Ovary (tissue), 7 donors: ENCODE measurements at regions not wholly inside any gene's neighbourhood (a gene's known extent, or its start where the extent isn't known, plus 50 kb on each side); places are given as distances from the start of the nearest gene placed in this dataset.

ENCODE experiments used
- DNase-seq, 5 donors: peaks; one replicate each; pipeline ENCODE4 v3.0.0-alpha.2; 2019 to 2020
- H3K27ac ChIP-seq, 2 donors: fragments of 200-600 bp; one replicate each; pipeline versions ENCODE4 v1.5.1 to v1.8.0; 2019 to 2022
- H3K27me3 ChIP-seq: fragments of 200-600 bp; one replicate; pipeline ENCODE4 v1.8.0; 2022
- H3K36me3 ChIP-seq: fragments of 200-600 bp; sonication (generic); one replicate; pipeline ENCODE4 v1.5.1; 2019
- H3K4me1 ChIP-seq: one replicate; pipeline ENCODE4 v1.8.1; 2013; ENCODE audit warnings: mild to moderate bottlenecking, moderate library complexity; ENCODE audit not compliant: insufficient read depth
- H3K4me3 ChIP-seq: fragments of 200-600 bp; sonication (generic); one replicate; pipeline ENCODE4 v1.5.1; 2017
- H3K9me3 ChIP-seq, 2 donors: fragments of 200-600 bp in 1 of 2; sonication (generic) in 1 of 2; one replicate each; pipeline versions ENCODE4 v1.5.1 to v1.8.1; 2013 to 2019; ENCODE audit warnings: mild to moderate bottlenecking in 1 of 2, moderate library complexity in 1 of 2
- EP300 ChIP-seq: sonication (generic); formaldehyde crosslinking; IDR thresholded peaks from one replicate; pipeline ENCODE4 v1.6.1; 2017; ENCODE audit warnings: antibody characterized with exemption
- POLR2A ChIP-seq: fragments of 450-650 bp; IDR thresholded peaks from one replicate; pipeline ENCODE4 v1.6.1; 2017; ENCODE audit warnings: antibody characterized with exemption, mild to moderate bottlenecking, moderate library complexity
- WGBS, 3 donors: extraction: QIAGEN DNeasy Blood & Tissue Kit in 1 of 3; methylation state at CpG; one replicate each; pipeline versions ENCODE4 v1.1.5 to v1.1.7; 2013 to 2017; 5-methylcytosine and 5-hydroxymethylcytosine counted together
- intact Hi-C, 4 donors: fragments of 100-400 bp; cut with DNase I; formaldehyde crosslinking; loops; one replicate each; pipeline versions ENCODE4 v1.11.0 to v1.15.1; 2022 to 2023
- TF ChIP-seq, protein P1 (sequence below), 3 donors: fragments of 450-650 bp in 2 of 3; fragments of 200-600 bp in 1 of 3; IDR thresholded peaks; one replicate each; pipeline versions ENCODE4 v1.5.1 to v1.8.0; 2016 to 2022; ENCODE audit warnings: antibody characterized with exemption in 3 of 3, mild to moderate bottlenecking in 1 of 3
- donor health status: DM: no; HTN: no; CAD: no; lungs with moderate emphysema.
- donor health status: DM: no; HTN: no; CAD: no.
- donor health status: Bipolar disorder and iron deficiency.
- donor health status: DM: no; HTN: no; CAD: no.
- donor health status: DM: yes; HTN: yes; CAD: no.

DNA sequence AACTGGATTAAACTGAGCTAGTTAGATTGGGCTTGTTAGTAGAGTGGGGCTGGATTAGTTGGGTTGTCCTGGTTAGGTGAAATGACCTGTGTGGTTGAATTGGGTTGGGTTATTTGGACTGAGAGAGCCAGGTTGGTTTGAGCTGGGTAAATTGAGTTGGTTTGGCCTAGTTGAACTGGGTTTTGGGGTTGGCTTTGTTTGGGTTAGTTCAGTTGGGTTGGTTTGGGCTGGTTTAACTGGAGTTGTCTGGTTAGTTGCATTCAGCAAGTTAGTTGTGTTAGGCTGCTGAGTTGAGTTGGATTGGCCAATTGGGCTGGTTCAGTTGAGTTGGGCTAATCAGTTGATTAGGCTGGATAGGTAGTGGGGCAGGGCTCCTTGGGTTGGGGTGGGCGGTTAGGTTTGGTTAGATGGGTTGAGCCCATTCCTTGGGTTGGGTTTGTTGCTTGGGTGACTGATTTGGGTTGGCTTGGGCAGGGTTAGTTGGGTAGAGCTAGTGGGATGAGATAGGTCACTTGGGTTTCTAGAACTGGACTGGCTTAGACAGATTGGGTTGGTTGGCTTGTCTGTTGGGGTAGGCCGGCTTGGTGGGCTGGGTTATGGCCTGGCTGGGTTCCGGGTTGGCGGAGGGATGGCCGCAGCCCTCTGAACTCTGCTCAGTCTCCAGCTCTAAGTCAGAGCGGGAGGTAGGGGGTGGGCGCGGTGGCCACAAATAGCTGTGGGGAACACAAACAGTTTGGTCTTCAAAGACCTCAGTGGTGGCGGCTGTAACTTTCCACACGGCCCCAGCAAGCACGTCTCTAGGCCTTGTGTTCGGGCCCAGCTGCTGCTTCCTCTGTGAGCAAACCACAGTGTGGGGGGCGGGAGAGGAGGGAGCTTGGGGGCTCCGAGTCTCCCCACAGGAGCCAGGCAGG lies 67.2 kb upstream of the RUNX3 start:
- Histone ChIP-seq H3K27ac (no peak overlapping the region), H3K27me3 (no peaks in the 10 kb centered on the region), H3K36me3 (no peaks in the 10 kb centered on the region), H3K4me1 (no peaks in the 10 kb centered on the region), H3K4me3 (no peak overlapping the region), H3K9me3 (no peaks in the 10 kb centered on the region)
- no peak for TF ChIP-seq POLR2A
- TF ChIP-seq, protein P1, sequence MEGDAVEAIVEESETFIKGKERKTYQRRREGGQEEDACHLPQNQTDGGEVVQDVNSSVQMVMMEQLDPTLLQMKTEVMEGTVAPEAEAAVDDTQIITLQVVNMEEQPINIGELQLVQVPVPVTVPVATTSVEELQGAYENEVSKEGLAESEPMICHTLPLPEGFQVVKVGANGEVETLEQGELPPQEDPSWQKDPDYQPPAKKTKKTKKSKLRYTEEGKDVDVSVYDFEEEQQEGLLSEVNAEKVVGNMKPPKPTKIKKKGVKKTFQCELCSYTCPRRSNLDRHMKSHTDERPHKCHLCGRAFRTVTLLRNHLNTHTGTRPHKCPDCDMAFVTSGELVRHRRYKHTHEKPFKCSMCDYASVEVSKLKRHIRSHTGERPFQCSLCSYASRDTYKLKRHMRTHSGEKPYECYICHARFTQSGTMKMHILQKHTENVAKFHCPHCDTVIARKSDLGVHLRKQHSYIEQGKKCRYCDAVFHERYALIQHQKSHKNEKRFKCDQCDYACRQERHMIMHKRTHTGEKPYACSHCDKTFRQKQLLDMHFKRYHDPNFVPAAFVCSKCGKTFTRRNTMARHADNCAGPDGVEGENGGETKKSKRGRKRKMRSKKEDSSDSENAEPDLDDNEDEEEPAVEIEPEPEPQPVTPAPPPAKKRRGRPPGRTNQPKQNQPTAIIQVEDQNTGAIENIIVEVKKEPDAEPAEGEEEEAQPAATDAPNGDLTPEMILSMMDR (IDR thresholded peaks at IDR 0.05): no peak
- no peak for TF ChIP-seq EP300
- intact Hi-C loops: no loop called here
- no peak for DNase-seq
- WGBS, 3 donors: 85 to 88% (median 85%) methylated on average over 14 of the region's 14 CpGs

DNA sequence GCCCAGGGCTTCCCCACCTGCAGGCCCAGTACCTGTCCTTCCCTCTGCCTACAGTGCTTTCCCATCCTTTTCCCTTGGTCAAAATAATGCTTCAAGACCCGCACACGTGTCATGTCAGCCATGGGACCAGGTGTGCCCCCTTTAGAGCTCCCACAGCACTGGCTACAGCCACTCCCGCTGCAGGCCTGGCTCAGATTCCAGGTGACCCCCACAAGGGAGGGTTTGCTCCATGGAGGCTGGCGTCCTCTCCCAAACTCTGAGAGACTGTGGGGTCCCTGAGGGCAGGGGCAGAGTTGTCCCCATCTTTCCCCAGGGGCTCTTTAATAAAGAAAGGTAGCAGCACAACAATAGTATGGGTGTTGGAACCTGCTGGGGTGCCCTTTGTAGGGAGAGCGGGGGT lies 66.4 kb upstream of the RUNX3 start:
- intact Hi-C loops: no loop called here
- H3K4me1 ChIP-seq: no peaks in the 10 kb centered on the region
- DNase-seq: no peak
- no peaks in the 10 kb centered on the region for H3K27me3 ChIP-seq
- H3K27ac ChIP-seq: no peak overlapping the region
- no peak overlapping the region for H3K4me3 ChIP-seq
- H3K36me3 ChIP-seq: no peaks in the 10 kb centered on the region
- TF ChIP-seq EP300 (no peak), POLR2A (no peak)
- TF ChIP-seq, protein P1 (IDR thresholded peaks at IDR 0.05): no peak
- 70 to 86% (median 72%) methylated on average over 5 of the region's 5 CpGs for WGBS, 3 donors
- H3K9me3 ChIP-seq: no peaks in the 10 kb centered on the region

DNA sequence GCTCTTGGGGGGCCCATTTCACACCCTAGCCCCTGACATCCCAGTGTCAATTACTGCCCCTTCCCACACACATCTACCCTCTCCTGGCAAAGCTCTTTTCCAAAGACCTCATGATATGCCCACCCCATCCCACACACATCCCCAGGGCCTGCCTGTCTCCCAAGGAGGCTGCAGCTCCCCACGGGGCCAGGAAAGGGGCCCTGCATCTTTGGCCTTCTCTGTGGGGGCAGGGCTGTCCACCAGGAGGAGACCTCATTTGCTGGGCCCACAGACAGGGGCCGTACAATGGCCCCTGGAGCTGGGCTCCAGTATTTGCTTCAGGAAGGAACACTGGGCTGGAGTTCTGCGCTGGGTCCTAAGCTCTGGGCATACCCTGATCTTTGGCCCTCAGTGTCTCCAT lies 65.6 kb upstream of the RUNX3 start:
- Histone ChIP-seq H3K27ac (no peak overlapping the region), H3K27me3 (no peaks in the 10 kb centered on the region), H3K36me3 (no peaks in the 10 kb centered on the region), H3K4me1 (no peaks in the 10 kb centered on the region), H3K9me3 (no peaks in the 10 kb centered on the region), H3K4me3 (no peak overlapping the region)
- TF ChIP-seq, protein P1 (IDR thresholded peaks at IDR 0.05): no peak
- TF ChIP-seq POLR2A (no peak), EP300 (no peak)
- no peak for DNase-seq
- 58 to 67% (median 65%) methylated on average over 3 of the region's 3 CpGs for WGBS, 3 donors
- intact Hi-C loops: no loop called here

DNA sequence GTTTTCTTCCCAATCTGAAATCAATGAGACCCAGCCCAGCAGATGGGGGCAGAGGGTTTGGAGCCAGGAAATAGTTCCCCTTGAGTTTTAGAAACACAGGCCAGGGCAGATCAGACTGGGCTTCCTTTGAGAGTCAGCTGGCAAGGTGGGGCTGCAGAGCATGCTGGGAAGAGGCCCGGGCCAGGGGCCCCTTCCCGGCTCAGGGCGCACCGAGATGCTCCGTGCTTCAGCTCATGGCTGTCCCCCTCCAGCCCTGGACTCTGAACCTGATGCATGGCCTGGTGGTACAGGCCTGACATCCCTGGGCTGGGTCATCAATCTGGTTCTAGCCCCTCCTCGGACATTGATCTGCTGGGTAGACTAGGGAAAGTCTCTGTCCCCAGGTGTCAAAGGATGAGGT lies 65.1 kb upstream of the RUNX3 start:
- no peak for DNase-seq
- intact Hi-C loops: no loop called here
- Histone ChIP-seq H3K9me3 (no peaks in the 10 kb centered on the region), H3K4me3 (no peak overlapping the region), H3K4me1 (no peaks in the 10 kb centered on the region), H3K27ac (no peak overlapping the region), H3K27me3 (no peaks in the 10 kb centered on the region), H3K36me3 (no peaks in the 10 kb centered on the region)
- 79 to 90% (median 85%) methylated on average over 6 of the region's 6 CpGs for WGBS, 3 donors
- no peak for TF ChIP-seq POLR2A
- TF ChIP-seq, protein P1 (IDR thresholded peaks at IDR 0.05): no peak
- no peak for TF ChIP-seq EP300
